Mucosa of rectum (tissue), 2 donors: ENCODE measurements at regions not wholly inside any gene's neighbourhood (a gene's known extent, or its start where the extent isn't known, plus 50 kb on each side); places are given as distances from the start of the nearest gene placed in this dataset.

Experiments used
- H3K27ac ChIP-seq, 2 donors: one replicate each; pipeline ENCODE4 v1.7.0; 2013; ENCODE audit warnings: inconsistent platforms in 2 of 2, low read depth in 2 of 2, low read length in 2 of 2
- H3K27me3 ChIP-seq, 2 donors: one replicate each; pipeline ENCODE4 v1.7.0; 2013; ENCODE audit warnings: low read length in 2 of 2; ENCODE audit not compliant: control insufficient read depth in 2 of 2, insufficient read depth in 2 of 2
- H3K36me3 ChIP-seq, 2 donors: one replicate each; pipeline ENCODE4 v1.7.0; 2013; ENCODE audit warnings: low read length in 2 of 2; ENCODE audit not compliant: control insufficient read depth in 2 of 2, insufficient read depth in 2 of 2
- H3K4me1 ChIP-seq, 2 donors: one replicate each; pipeline ENCODE4 v1.7.0; 2013; ENCODE audit warnings: low read length in 2 of 2, mild to moderate bottlenecking in 1 of 2; ENCODE audit not compliant: control insufficient read depth in 2 of 2, insufficient read depth in 2 of 2
- H3K4me3 ChIP-seq, 2 donors: one replicate each; pipeline ENCODE4 v1.7.0; 2013; ENCODE audit warnings: low read length in 2 of 2
- H3K9ac ChIP-seq, 2 donors: one replicate each; pipeline ENCODE4 v1.7.0; 2013; ENCODE audit warnings: low read length in 2 of 2, low read depth in 1 of 2, mild to moderate bottlenecking in 1 of 2
- H3K9me3 ChIP-seq, 2 donors: one replicate each; pipeline ENCODE4 v1.7.0; 2013; ENCODE audit warnings: low read length in 2 of 2; ENCODE audit not compliant: control insufficient read depth in 2 of 2
- donor health status: healthy.
- donor health status: Normal muscosa, but diverticular disease.

DNA sequence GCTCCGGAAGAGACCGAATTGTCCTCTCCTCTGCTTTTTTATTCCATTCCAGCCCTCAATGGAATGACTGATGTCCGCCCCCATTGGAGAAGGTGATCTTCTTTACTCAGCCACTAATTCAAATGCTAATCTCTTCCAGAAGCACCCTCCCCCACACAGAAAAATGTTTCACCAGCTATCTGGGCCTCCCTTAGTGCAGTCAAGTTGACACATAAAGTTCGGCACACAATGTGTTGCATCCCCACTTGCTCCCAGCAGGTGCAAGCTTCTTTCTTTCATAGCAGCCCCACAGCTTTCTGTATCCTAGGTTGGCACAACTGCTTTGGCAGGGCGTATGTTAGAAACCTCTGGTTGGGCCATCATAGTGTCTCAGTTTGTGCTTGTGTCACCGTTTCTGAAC, 73.3 kb upstream of the TLR3 start:
- no peak overlapping the region for H3K9ac ChIP-seq
- no peaks in the 10 kb centered on the region for H3K4me1 ChIP-seq
- H3K4me3 ChIP-seq = no peak overlapping the region
- H3K9me3 ChIP-seq = no peaks in the 10 kb centered on the region
- no peaks in the 10 kb centered on the region for H3K36me3 ChIP-seq
- no peak overlapping the region for H3K27ac ChIP-seq
- no peaks in the 10 kb centered on the region for H3K27me3 ChIP-seq

DNA sequence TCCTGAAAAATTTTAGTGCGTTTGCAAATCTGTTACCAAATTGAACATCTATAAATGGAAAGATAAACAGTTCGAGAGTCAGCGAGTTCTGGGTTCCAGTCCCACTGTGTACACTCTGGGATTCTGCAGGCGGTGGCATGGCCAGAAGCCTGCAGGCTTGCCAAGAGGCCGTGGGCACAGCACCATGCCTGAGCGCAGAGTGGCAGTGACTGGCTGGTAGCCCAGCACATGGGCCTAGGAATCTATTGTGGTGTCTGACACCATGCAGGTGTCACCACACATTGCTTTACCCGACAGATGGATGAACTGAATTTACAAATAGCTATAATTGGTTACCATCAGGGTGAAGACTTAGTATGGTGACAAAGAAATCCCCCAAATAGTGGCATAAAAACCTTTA, 71.7 kb upstream of the TLR3 start:
- Histone ChIP-seq H3K27me3 (no peaks in the 10 kb centered on the region), H3K9ac (no peak overlapping the region), H3K4me1 (no peaks in the 10 kb centered on the region), H3K36me3 (no peaks in the 10 kb centered on the region), H3K9me3 (no peaks in the 10 kb centered on the region), H3K27ac (no peak overlapping the region), H3K4me3 (no peak overlapping the region)

DNA sequence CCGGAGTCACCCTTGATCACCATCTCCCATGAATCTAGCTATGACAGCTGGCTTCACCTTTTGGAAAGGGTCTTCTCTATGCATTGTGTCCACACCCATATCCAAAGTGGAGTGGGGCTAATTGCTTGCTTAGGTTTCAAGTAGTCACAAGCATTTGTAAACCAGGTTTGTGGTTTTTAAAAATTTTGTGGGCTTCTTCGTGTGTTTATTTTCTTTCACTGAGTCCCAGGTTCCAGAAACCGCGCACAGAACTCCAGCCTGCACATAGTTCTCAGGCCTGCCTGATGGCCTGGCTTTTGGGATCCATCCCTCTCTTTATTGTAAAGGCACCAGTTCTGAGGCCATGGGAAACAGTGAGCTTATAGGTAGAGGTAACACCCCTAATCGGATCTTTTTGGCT, 70.2 kb upstream of the TLR3 start:
- Histone ChIP-seq H3K27me3 (no peaks in the 10 kb centered on the region), H3K4me1 (no peaks in the 10 kb centered on the region), H3K4me3 (no peak overlapping the region), H3K9me3 (no peaks in the 10 kb centered on the region), H3K36me3 (no peaks in the 10 kb centered on the region), H3K27ac (no peak overlapping the region), H3K9ac (no peak overlapping the region)

DNA sequence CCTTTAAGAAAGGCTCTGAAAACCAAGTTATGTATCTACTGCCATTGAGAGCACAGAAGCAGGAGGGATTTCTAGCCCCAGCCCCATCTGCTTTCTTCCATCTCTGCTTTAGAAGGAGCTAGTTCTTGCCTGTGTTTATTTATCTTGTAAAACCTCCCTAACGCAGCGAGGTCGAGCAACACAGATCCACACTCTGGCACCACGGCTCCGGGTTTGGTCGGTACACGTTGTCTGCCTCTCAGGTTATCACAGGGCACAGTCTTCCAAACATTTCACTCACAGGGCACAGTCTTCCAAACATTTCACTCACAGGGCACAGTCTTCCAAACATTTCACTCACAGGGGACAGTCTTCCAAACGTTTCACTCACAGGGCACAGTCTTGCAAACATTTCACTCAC, 69.7 kb upstream of the TLR3 start:
- Histone ChIP-seq H3K4me3 (no peak overlapping the region), H3K4me1 (no peaks in the 10 kb centered on the region), H3K27ac (no peak overlapping the region), H3K9ac (no peak overlapping the region), H3K9me3 (no peaks in the 10 kb centered on the region), H3K36me3 (no peaks in the 10 kb centered on the region), H3K27me3 (no peaks in the 10 kb centered on the region)

DNA sequence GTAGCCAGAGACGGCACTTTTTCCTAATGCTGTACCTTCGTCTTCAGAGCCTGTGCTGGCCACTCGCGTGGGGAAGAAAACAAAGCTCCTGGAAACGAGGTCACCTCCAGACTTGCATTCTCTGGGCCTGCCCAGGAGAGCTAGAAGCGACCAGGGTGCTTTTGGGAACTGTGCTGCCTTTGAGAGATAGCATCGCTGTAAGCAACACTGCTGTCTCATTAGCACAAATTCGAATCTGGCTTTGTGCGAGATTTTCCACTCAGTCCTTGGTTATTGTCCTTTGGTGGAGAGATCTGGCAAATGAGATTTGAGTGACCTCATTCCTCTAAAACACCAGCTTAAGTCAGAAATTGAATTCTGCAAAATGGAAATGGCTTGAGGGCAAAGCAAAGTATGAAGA, 66.1 kb upstream of the TLR3 start:
- H3K4me1 ChIP-seq = no peaks in the 10 kb centered on the region
- H3K4me3 ChIP-seq = no peak overlapping the region
- no peaks in the 10 kb centered on the region for H3K9me3 ChIP-seq
- no peak overlapping the region for H3K9ac ChIP-seq
- no peaks in the 10 kb centered on the region for H3K36me3 ChIP-seq
- H3K27ac ChIP-seq = no peak overlapping the region
- no peaks in the 10 kb centered on the region for H3K27me3 ChIP-seq

DNA sequence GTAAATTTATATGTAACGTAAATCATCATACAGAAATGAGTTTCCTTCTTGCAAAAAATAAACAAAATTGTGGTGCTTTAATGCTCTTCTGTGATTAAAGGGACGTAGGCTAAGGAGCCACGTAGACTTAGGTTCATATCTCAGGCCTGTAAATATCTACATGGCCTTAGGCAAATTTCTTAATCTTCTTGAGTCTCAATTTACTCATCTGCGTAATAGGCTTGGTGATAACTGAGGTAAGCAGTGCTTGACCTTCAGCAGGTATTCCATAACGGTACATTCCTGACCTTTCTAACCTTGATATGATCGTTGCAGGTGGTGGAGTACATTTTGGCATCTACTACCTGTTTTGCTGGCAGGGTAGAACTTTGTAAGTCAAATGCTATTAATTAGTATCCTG, 65.2 kb upstream of the TLR3 start:
- no peaks in the 10 kb centered on the region for H3K9me3 ChIP-seq
- H3K4me3 ChIP-seq = no peak overlapping the region
- H3K9ac ChIP-seq = no peak overlapping the region
- no peaks in the 10 kb centered on the region for H3K4me1 ChIP-seq
- H3K27ac ChIP-seq = no peak overlapping the region
- no peaks in the 10 kb centered on the region for H3K36me3 ChIP-seq
- H3K27me3 ChIP-seq = no peaks in the 10 kb centered on the region

DNA sequence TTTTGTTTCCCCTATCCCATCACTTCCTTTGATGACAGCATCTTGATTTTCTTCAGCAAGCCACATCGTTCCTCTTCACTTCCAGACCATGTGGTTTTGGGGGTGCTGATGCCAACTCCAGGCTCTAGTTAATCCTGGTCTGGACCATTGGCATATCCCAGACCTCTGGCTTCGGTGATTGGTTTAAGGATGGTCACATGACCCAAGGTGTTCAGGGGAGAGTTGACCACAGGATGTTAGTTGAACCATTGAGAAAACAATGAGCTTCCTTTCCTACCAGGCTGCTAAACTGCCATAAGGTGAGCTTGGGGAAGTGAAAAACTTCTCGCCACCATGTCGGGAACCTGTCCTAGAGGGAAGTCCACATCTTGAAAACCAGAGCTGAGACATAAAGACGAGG, 60.9 kb upstream of the TLR3 start:
- H3K9ac ChIP-seq = no peak overlapping the region
- no peaks in the 10 kb centered on the region for H3K36me3 ChIP-seq
- no peak overlapping the region for H3K4me3 ChIP-seq
- no peaks in the 10 kb centered on the region for H3K27me3 ChIP-seq
- H3K27ac ChIP-seq = no peak overlapping the region
- no peaks in the 10 kb centered on the region for H3K4me1 ChIP-seq
- H3K9me3 ChIP-seq = no peaks in the 10 kb centered on the region

DNA sequence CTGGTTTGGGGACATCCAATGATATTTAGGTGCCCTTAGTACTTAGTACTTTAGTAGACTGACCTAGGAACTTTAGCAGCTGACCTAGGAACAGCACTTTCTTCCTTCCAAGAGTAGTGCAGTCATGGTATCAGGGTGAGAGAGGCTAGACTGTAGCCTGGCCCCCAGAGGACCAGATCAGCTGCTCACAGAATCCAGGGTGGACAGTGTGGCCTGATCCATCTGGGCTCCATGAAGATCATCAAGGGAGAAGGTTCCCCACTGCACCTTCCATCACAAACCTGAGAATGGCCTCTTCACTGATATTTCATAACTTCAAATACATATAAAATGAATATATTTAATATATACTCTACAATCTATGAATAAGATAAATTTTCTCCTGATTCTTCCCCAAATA, 59.0 kb upstream of the TLR3 start:
- H3K9ac ChIP-seq = no peak overlapping the region
- no peaks in the 10 kb centered on the region for H3K27me3 ChIP-seq
- no peak overlapping the region for H3K4me3 ChIP-seq
- H3K9me3 ChIP-seq = no peaks in the 10 kb centered on the region
- H3K27ac ChIP-seq = no peak overlapping the region
- no peaks in the 10 kb centered on the region for H3K36me3 ChIP-seq
- no peaks in the 10 kb centered on the region for H3K4me1 ChIP-seq

DNA sequence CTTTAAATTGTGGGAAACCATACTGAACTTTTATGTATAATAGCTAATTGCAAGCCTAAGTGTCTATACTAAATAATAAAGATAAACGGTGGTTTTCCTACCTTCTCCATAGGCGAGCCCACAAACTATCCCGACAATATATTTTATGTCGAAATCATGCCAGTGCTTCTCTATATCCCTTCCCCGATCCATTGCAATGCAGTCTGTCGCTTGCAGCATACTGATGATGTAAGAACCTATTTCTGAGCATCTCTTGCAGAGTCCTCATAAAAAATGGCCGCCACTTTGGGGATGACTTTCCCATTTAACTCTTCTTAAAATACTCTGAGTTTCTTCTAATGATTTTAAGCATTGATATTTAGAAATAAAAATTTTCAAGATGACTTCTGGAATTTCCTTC, 58.1 kb upstream of the TLR3 start:
- Histone ChIP-seq H3K27me3 (no peaks in the 10 kb centered on the region), H3K4me3 (no peak overlapping the region), H3K36me3 (no peaks in the 10 kb centered on the region), H3K4me1 (no peaks in the 10 kb centered on the region), H3K27ac (no peak overlapping the region), H3K9me3 (no peaks in the 10 kb centered on the region), H3K9ac (no peak overlapping the region)

DNA sequence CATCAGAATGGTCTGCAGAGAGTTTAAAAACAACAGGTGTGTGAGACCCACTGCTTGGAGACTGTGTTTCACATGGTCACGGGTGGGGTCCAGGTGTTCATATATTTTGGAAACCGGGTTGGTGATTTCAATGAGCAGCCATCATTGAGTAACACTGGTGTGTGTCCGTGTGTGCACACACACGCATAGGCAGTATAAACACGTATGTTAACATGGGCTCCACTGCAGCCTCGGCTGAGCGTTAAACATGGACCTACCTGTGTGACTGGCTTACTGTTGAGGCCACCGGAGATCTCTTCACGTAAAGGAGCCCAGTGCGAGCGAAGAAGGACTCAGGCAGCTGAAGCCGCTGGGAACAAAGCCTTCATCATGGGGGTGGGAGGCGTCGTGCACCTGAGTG, 56.9 kb upstream of the TLR3 start:
- no peaks in the 10 kb centered on the region for H3K27me3 ChIP-seq
- H3K4me1 ChIP-seq = no peaks in the 10 kb centered on the region
- no peaks in the 10 kb centered on the region for H3K9me3 ChIP-seq
- no peak overlapping the region for H3K9ac ChIP-seq
- H3K36me3 ChIP-seq = no peaks in the 10 kb centered on the region
- no peak overlapping the region for H3K27ac ChIP-seq
- H3K4me3 ChIP-seq = no peak overlapping the region

DNA sequence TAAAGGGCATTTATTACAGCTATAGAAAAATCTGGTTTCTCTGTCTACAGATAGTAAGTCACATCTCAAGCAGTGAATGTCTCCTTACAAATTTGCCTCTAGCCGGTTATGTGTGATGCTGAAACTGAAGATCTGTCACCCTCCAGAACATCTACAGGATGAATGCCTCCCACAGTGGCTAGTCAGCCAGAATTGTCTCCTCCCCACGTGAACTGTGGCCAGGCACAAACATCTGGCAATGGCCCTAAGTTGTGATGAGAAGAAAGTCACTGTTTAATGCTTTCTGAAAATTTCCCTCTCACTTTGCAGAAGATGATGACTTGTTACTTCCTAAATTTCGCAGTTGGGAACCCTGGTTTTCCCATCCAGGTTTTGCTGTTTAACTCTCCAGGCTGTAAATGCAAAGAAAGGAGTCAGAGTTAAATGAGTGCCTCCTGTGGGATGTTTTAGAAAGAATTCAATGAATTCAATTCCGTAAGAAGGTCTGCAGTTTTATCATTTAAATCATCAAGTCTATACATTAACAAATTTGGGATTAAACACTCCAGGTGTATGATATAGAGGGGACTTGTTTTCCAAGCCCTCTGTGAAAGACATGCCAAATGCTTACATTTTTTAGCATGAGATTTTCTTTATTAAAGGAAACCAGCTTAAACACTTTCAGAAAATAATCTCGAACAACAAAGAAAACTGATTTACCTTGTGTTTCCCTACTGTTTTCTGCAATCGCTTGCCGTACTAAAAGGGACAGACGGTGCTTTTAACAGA, 55.4 kb upstream of the TLR3 start:
- H3K4me3 ChIP-seq = no peak overlapping the region
- H3K4me1 ChIP-seq = no peaks in the 10 kb centered on the region
- no peak overlapping the region for H3K9ac ChIP-seq
- no peak overlapping the region for H3K27ac ChIP-seq
- no peaks in the 10 kb centered on the region for H3K36me3 ChIP-seq
- H3K9me3 ChIP-seq = no peaks in the 10 kb centered on the region
- no peaks in the 10 kb centered on the region for H3K27me3 ChIP-seq
